ENCODE measurements at regions not wholly inside any gene's neighbourhood (a gene's known extent, or its start where the extent isn't known, plus 50 kb on each side); places are given as distances from the start of the nearest gene placed in this dataset.

DNA sequence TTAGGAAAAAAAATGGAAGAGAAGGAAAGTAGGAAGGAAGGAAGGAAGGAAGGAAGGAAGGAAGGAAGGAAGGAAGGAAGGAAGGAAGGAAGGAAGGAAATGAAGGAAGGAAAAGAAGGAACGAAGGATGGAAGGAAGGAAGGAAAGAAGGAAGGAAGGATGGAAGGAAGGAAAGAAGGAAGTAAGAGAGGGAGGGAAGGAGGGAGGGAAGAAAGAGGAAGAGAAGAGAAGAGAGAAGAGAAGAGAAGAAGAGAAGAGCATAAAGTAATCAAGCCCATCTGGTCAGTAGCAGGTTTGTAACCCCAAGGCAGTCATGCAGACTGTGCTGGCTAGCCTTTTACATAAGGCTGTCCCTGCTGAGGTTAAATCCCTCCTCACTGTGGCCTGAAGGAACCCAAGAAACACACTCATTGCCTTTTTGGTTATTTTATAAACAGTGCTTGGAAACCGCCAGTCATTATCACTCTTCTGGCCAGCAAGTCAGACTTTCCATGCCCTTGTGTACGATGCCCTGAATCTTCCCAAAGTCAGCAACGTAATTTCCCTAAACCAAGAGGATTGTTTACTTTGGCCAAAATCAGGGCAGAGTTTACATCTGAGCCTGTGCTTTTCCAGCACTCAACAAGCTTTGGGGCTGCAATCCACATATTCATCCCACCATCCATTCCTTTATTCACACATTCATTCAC, 409.6 kb upstream of the MAF start:
- Mint-ChIP-seq H3K9me3 (no peaks in the 10 kb centered on the region), H3K4me3 (no peak overlapping the region), H3K27me3 (ENCODE audit: low read depth) (no peaks in the 10 kb centered on the region), H3K36me3 (no peaks in the 10 kb centered on the region), H3K27ac (no peak overlapping the region), H3K4me1 (peaks cover 3% of the 10 kb centered on the region; the same call in 1 of the 2 replicates)
- DNase-seq (ENCODE audit: low spot score) (no peak), ATAC-seq (no peak)
- TF ChIP-seq, protein P1, sequence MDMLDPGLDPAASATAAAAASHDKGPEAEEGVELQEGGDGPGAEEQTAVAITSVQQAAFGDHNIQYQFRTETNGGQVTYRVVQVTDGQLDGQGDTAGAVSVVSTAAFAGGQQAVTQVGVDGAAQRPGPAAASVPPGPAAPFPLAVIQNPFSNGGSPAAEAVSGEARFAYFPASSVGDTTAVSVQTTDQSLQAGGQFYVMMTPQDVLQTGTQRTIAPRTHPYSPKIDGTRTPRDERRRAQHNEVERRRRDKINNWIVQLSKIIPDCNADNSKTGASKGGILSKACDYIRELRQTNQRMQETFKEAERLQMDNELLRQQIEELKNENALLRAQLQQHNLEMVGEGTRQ (CRISPR knock-in tag; IDR thresholded peaks at IDR 0.05): no peak
- TF ChIP-seq, protein P2, sequence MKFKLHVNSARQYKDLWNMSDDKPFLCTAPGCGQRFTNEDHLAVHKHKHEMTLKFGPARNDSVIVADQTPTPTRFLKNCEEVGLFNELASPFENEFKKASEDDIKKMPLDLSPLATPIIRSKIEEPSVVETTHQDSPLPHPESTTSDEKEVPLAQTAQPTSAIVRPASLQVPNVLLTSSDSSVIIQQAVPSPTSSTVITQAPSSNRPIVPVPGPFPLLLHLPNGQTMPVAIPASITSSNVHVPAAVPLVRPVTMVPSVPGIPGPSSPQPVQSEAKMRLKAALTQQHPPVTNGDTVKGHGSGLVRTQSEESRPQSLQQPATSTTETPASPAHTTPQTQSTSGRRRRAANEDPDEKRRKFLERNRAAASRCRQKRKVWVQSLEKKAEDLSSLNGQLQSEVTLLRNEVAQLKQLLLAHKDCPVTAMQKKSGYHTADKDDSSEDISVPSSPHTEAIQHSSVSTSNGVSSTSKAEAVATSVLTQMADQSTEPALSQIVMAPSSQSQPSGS (CRISPR knock-in tag; IDR thresholded peaks at IDR 0.05; ENCODE audit: borderline replicate concordance, low read depth): no peak
- TF ChIP-seq ZNF512 (CRISPR knock-in tag; IDR thresholded peaks at IDR 0.05; ENCODE audit: borderline replicate concordance) (no peak), NFATC4 (CRISPR knock-in tag; IDR thresholded peaks at IDR 0.05) (no peak), SMAD4 (CRISPR knock-in tag; IDR thresholded peaks at IDR 0.05) (no peak), ZNF416 (CRISPR knock-in tag; IDR thresholded peaks at IDR 0.05) (no peak), ZNF232 (CRISPR knock-in tag; IDR thresholded peaks at IDR 0.05) (no peak), GABPB1 (CRISPR knock-in tag; IDR thresholded peaks at IDR 0.05) (no peak), MXD4 (CRISPR knock-in tag; IDR thresholded peaks at IDR 0.05; ENCODE audit: borderline replicate concordance) (no peak)
- TF ChIP-seq, protein P3, sequence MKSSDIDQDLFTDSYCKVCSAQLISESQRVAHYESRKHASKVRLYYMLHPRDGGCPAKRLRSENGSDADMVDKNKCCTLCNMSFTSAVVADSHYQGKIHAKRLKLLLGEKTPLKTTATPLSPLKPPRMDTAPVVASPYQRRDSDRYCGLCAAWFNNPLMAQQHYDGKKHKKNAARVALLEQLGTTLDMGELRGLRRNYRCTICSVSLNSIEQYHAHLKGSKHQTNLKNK (CRISPR knock-in tag; IDR thresholded peaks at IDR 0.05): no peak
- ChIA-PET CTCF (interaction anchor here (0.8 kb wide), 1 partner anchor 700 kb away, joined by 4 read pairs; no protein-coding TSS in a partner anchor), POLR2A (no interaction called here)

- CTCF ChIA-PET: interaction anchor here (2.8 kb wide), 1 partner anchor 12 kb away, joined by 12 read pairs; no protein-coding TSS in a partner anchor
- TF ChIP-seq GABPB1 (CRISPR knock-in tag; IDR thresholded peaks at IDR 0.05) (no peak), ZBTB43 (CRISPR knock-in tag; IDR thresholded peaks at IDR 0.05) (no peak), TP53 (CRISPR knock-in tag; IDR thresholded peaks at IDR 0.05) (no peak), EMX1 (CRISPR knock-in tag; IDR thresholded peaks at IDR 0.05) (no peak), STAT6 (CRISPR knock-in tag; conservative IDR thresholded peaks at IDR 0.05; ENCODE audit: low read depth) (no peak), ZNF423 (CRISPR knock-in tag; IDR thresholded peaks at IDR 0.05) (no peak), OVOL2 (CRISPR knock-in tag; IDR thresholded peaks at IDR 0.05; ENCODE audit: borderline replicate concordance) (no peak), JUN (CRISPR knock-in tag; IDR thresholded peaks at IDR 0.05) (no peak), ZNF416 (CRISPR knock-in tag; IDR thresholded peaks at IDR 0.05) (no peak), FOXJ3 (CRISPR knock-in tag; IDR thresholded peaks at IDR 0.05; ENCODE audit: borderline replicate concordance) (no peak), NFE2L1 (CRISPR knock-in tag; IDR thresholded peaks at IDR 0.05) (no peak)
- TF ChIP-seq, protein P4, sequence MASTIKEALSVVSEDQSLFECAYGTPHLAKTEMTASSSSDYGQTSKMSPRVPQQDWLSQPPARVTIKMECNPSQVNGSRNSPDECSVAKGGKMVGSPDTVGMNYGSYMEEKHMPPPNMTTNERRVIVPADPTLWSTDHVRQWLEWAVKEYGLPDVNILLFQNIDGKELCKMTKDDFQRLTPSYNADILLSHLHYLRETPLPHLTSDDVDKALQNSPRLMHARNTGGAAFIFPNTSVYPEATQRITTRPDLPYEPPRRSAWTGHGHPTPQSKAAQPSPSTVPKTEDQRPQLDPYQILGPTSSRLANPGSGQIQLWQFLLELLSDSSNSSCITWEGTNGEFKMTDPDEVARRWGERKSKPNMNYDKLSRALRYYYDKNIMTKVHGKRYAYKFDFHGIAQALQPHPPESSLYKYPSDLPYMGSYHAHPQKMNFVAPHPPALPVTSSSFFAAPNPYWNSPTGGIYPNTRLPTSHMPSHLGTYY (CRISPR knock-in tag; IDR thresholded peaks at IDR 0.05): no peak
- TF ChIP-seq, protein P5, sequence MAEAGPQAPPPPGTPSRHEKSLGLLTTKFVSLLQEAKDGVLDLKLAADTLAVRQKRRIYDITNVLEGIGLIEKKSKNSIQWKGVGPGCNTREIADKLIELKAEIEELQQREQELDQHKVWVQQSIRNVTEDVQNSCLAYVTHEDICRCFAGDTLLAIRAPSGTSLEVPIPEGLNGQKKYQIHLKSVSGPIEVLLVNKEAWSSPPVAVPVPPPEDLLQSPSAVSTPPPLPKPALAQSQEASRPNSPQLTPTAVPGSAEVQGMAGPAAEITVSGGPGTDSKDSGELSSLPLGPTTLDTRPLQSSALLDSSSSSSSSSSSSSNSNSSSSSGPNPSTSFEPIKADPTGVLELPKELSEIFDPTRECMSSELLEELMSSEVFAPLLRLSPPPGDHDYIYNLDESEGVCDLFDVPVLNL (CRISPR knock-in tag; IDR thresholded peaks at IDR 0.05; ENCODE audit: borderline replicate concordance, low read depth): no peak
Measured at GRCh38 chr16:80008857-80009256, 408.3 kb upstream of the MAF start.

More at GRCh38 chr16:80008857-80009256, 408.3 kb upstream of the MAF start:
- peaks cover 3% of the 10 kb centered on the region; the same call in 1 of the 2 replicates for H3K4me1 Mint-ChIP-seq
- no peaks in the 10 kb centered on the region; the same call in 1 of the 2 replicates for H3K36me3 Mint-ChIP-seq
- H3K27me3 Mint-ChIP-seq (ENCODE audit: low read depth): no peaks in the 10 kb centered on the region
- POLR2A ChIA-PET: no interaction called here
- H3K4me3 Mint-ChIP-seq: no peak overlapping the region
- H3K9me3 Mint-ChIP-seq: peaks cover 9% of the 10 kb centered on the region
- DNase-seq (ENCODE audit: low spot score): no peak
- ATAC-seq: no peak
- H3K27ac Mint-ChIP-seq: no peak overlapping the region

All from WTC11 (cell line).